Chondrocyte (in vitro differentiated cells): ENCODE measurements at regions not wholly inside any gene's neighbourhood (a gene's known extent, or its start where the extent isn't known, plus 50 kb on each side); places are given as distances from the start of the nearest gene placed in this dataset.

ENCODE experiments used
- DNase-seq: peaks from one replicate; pipeline ENCODE4 v3.0.0; 2021; ENCODE audit warnings: mixed read lengths, low spot score
- H3K27ac Mint-ChIP-seq: one replicate; pipeline ENCODE4 v1.8.0; 2021; ENCODE audit warnings: mild to moderate bottlenecking, moderate library complexity, mixed read lengths; ENCODE audit not compliant: unreplicated experiment
- H3K27me3 Mint-ChIP-seq: 2 replicates; pipeline ENCODE4 v1.8.0; 2021; ENCODE audit warnings: low read depth, mixed read lengths
- H3K36me3 Mint-ChIP-seq: 2 replicates; pipeline ENCODE4 v1.8.0; 2021; ENCODE audit warnings: low read depth, mixed read lengths
- H3K4me1 Mint-ChIP-seq: 2 replicates; pipeline ENCODE4 v1.8.0; 2021; ENCODE audit warnings: low read depth, mild to moderate bottlenecking, mixed read lengths
- H3K4me3 Mint-ChIP-seq: one replicate; pipeline ENCODE4 v1.8.0; 2021; ENCODE audit warnings: mild to moderate bottlenecking, moderate library complexity, mixed read lengths; ENCODE audit not compliant: unreplicated experiment
- H3K9me3 Mint-ChIP-seq: 2 replicates; pipeline ENCODE4 v1.8.0; 2021; ENCODE audit warnings: low read depth, mixed read lengths
- TF ChIP-seq, protein P1 (sequence below): fragments of 200-600 bp; sonication (generic); IDR thresholded peaks from 2 replicates; pipeline ENCODE4 v1.5.0; 2021; ENCODE audit warnings: antibody characterized with exemption, mild to moderate bottlenecking, moderate library complexity

DNA sequence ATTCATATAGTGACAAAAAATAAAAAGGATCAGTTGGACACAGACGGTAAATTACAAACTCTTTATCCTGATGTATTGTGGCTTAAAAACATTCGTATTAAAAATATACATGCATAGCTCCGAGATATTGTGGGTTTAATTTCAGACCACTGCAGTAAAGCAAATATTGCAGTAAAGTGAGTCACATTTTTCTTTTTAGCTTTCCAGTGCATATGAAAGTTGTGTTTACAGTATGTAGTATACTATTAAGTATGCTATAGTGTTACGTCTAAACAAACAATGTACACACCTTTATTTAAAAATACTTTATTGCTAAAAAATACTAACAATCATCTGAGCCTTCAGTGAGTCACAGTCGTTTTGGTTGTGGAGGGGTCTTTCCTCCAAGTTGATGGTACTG, 551.8 kb downstream of the CETN3 start:
- H3K27ac Mint-ChIP-seq: no peak overlapping the region
- H3K9me3 Mint-ChIP-seq: peaks cover 9% of the 10 kb centered on the region
- no peaks in the 10 kb centered on the region for H3K36me3 Mint-ChIP-seq
- TF ChIP-seq, protein P1, sequence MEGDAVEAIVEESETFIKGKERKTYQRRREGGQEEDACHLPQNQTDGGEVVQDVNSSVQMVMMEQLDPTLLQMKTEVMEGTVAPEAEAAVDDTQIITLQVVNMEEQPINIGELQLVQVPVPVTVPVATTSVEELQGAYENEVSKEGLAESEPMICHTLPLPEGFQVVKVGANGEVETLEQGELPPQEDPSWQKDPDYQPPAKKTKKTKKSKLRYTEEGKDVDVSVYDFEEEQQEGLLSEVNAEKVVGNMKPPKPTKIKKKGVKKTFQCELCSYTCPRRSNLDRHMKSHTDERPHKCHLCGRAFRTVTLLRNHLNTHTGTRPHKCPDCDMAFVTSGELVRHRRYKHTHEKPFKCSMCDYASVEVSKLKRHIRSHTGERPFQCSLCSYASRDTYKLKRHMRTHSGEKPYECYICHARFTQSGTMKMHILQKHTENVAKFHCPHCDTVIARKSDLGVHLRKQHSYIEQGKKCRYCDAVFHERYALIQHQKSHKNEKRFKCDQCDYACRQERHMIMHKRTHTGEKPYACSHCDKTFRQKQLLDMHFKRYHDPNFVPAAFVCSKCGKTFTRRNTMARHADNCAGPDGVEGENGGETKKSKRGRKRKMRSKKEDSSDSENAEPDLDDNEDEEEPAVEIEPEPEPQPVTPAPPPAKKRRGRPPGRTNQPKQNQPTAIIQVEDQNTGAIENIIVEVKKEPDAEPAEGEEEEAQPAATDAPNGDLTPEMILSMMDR: no peak
- no peak overlapping the region for H3K4me3 Mint-ChIP-seq
- DNase-seq: no peak
- no peaks in the 10 kb centered on the region for H3K27me3 Mint-ChIP-seq
- H3K4me1 Mint-ChIP-seq: no peaks in the 10 kb centered on the region

DNA sequence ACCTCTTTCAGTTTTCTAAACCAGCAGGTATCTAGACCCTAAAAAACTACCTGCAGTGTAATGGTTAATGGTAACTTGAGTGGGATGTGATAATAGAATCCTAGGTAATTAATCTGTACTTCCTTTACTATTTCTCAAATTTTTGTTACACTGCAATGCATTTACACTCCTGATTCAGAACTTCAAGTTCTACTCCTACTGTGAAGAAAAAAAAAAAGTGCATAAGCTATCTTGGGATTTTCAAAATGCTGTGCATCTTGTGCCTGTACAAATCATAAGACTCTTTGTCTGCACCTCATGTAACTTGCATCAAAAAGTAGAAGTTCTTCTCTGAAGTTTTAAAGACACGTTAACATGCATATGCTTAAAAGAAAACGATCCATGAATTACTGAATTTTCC, 554.1 kb downstream of the CETN3 start:
- H3K27ac Mint-ChIP-seq: no peak overlapping the region
- DNase-seq: no peak
- H3K36me3 Mint-ChIP-seq: no peaks in the 10 kb centered on the region
- H3K4me1 Mint-ChIP-seq: peaks cover 2% of the 10 kb centered on the region
- H3K27me3 Mint-ChIP-seq: no peaks in the 10 kb centered on the region
- H3K4me3 Mint-ChIP-seq: no peak overlapping the region
- peaks cover 9% of the 10 kb centered on the region for H3K9me3 Mint-ChIP-seq
- TF ChIP-seq, protein P1: no peak

DNA sequence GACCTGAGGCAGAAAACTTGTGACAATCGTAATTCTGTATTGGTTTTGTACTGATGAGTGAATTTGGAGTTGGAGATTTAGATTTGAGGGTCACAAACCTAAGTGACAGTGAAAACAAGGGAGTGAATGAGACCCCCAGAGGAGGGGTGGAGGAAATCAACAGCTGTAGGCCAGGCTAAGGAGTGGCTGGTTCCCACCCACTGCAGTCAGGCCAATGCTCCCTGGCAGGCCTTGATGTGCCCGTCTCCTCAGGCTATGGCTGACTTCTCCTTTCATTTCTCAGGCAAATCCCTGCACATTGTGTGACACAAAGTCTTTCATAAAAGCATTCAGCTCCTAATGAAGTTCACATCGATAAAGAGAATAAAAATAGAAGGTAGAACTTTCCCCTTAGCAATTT, 557.6 kb downstream of the CETN3 start:
- H3K27me3 Mint-ChIP-seq: no peaks in the 10 kb centered on the region
- no peaks in the 10 kb centered on the region for H3K9me3 Mint-ChIP-seq
- peaks cover 12% of the 10 kb centered on the region for H3K4me1 Mint-ChIP-seq
- TF ChIP-seq, protein P1: no peak
- DNase-seq: no peak
- H3K27ac Mint-ChIP-seq: no peak overlapping the region
- no peak overlapping the region for H3K4me3 Mint-ChIP-seq
- no peaks in the 10 kb centered on the region for H3K36me3 Mint-ChIP-seq

DNA sequence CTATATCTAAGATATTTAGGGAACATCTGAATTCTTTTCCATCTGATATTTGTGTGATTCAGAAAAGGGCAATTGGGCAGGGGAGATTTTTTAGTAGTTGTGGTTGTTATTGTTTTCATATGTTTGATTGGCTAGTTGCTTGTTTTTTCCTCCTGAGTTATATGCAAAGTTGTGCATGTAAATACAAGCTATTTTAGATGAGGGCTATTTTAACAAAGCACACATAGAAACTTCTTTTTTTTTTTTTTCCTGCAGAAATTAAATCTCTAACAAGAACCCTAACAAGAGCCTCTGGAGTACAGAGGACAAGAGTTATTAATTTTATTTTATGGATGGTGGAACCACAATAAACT, 559.1 kb downstream of the CETN3 start:
- Mint-ChIP-seq H3K4me3 (no peak overlapping the region), H3K36me3 (no peaks in the 10 kb centered on the region), H3K4me1 (peaks cover 12% of the 10 kb centered on the region), H3K9me3 (no peaks in the 10 kb centered on the region), H3K27ac (no peak overlapping the region), H3K27me3 (no peaks in the 10 kb centered on the region)
- TF ChIP-seq, protein P1: no peak
- no peak for DNase-seq

DNA sequence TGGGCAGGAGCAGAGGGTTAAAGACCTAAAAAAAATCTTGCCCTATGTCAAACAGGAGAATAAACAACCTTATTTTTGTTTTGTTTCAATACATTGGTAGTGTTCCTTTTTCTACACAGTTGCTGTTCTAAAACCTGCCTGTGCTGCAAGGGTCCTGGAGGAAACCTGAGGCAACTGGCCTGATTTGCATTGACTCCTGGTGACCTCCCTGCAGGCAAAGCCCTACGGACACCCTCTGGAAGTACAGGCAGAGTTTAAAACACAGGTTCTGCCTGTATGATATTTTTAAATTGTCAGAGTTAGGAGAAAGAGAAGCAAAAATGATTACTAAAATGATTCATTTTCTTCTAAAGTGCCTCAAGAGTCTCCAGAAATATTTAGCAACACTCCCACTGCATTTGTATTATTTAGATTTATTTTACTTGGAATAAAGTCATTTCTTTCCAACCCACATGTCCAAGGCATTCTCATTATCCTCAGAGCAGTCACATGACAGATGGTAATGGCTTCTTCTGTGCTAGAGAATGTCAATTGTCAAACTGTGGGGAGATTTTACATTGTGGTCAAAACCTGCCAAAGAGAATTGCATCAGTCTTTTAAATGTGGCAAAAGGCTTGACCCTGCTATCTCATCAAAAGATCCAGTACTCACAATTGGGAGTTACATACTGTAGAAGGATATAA, 559.6 kb downstream of the CETN3 start:
- no peak for DNase-seq
- no peaks in the 10 kb centered on the region for H3K27me3 Mint-ChIP-seq
- TF ChIP-seq, protein P1: no peak
- no peaks in the 10 kb centered on the region for H3K36me3 Mint-ChIP-seq
- H3K4me3 Mint-ChIP-seq: no peak overlapping the region
- peaks cover 4% of the 10 kb centered on the region for H3K9me3 Mint-ChIP-seq
- H3K27ac Mint-ChIP-seq: no peak overlapping the region
- peaks cover 12% of the 10 kb centered on the region for H3K4me1 Mint-ChIP-seq
